ENCODE measurements at regions not wholly inside any gene's neighbourhood (a gene's known extent, or its start where the extent isn't known, plus 50 kb on each side); places are given as distances from the start of the nearest gene placed in this dataset.
"Not testable (repeated sequence)": the region's sequence is repeated elsewhere in the genome, so short reads cannot be mapped to it uniquely, and the experiment has no call there.

DNA sequence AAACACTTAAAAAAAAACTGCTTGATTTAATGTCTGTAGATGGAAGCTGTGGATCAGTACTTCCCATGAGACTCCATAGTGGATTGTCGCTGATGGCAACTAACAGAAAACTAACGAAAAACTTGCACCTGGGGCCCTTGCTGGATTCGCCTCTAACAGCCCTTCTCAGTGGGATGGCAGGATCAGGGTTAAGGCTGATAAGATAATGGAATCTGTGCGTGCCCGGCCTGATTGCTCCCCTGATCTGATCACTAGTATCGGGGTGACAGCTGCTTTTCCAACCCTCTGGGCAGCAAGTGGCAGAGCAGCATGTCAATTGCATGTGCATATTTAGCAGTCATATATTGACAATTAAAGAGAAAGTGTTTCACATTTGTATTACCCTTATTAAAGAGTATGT, 185.8 kb upstream of the ELAVL2 start:
- Histone ChIP-seq H4K20me1 (ENCODE audit: insufficient read depth, poor library complexity, severe bottlenecking) (no peaks in the 10 kb centered on the region), H3K9me3 (ENCODE audit: low read depth) (no peaks in the 10 kb centered on the region), H3K79me2 (no peaks in the 10 kb centered on the region), H3K4me3 (no peak overlapping the region), H3K4me1 (ENCODE audit: insufficient read depth) (no peaks in the 10 kb centered on the region), H3K27me3 (no peaks in the 10 kb centered on the region), H3K27ac (no peak overlapping the region), H2AFZ (no peak overlapping the region), H3K4me2 (no peak overlapping the region), H3K9me2 (replicated peaks; ENCODE audit: insufficient read depth) (no peaks in the 10 kb centered on the region), H3K36me3 (replicated peaks; ENCODE audit: insufficient read depth, low read depth) (no peaks in the 10 kb centered on the region)
- 76% methylated on average over 6 of the region's 6 CpGs for WGBS (ENCODE audit: low lambda C conversion rate, missing lambda C conversion rate)
- DNase-seq (ENCODE audit: low spot score) = no peak
- TF ChIP-seq, protein P1, sequence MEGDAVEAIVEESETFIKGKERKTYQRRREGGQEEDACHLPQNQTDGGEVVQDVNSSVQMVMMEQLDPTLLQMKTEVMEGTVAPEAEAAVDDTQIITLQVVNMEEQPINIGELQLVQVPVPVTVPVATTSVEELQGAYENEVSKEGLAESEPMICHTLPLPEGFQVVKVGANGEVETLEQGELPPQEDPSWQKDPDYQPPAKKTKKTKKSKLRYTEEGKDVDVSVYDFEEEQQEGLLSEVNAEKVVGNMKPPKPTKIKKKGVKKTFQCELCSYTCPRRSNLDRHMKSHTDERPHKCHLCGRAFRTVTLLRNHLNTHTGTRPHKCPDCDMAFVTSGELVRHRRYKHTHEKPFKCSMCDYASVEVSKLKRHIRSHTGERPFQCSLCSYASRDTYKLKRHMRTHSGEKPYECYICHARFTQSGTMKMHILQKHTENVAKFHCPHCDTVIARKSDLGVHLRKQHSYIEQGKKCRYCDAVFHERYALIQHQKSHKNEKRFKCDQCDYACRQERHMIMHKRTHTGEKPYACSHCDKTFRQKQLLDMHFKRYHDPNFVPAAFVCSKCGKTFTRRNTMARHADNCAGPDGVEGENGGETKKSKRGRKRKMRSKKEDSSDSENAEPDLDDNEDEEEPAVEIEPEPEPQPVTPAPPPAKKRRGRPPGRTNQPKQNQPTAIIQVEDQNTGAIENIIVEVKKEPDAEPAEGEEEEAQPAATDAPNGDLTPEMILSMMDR (IDR thresholded peaks at IDR 0.05; ENCODE audit: poor library complexity) = no peak
- TF ChIP-seq EZH2phosphoT487 (IDR thresholded peaks at IDR 0.05; ENCODE audit: low read depth, severe bottlenecking, unreplicated experiment) (no peak), EZH2 (IDR thresholded peaks at IDR 0.05; ENCODE audit: borderline replicate concordance) (no peak)

DNA sequence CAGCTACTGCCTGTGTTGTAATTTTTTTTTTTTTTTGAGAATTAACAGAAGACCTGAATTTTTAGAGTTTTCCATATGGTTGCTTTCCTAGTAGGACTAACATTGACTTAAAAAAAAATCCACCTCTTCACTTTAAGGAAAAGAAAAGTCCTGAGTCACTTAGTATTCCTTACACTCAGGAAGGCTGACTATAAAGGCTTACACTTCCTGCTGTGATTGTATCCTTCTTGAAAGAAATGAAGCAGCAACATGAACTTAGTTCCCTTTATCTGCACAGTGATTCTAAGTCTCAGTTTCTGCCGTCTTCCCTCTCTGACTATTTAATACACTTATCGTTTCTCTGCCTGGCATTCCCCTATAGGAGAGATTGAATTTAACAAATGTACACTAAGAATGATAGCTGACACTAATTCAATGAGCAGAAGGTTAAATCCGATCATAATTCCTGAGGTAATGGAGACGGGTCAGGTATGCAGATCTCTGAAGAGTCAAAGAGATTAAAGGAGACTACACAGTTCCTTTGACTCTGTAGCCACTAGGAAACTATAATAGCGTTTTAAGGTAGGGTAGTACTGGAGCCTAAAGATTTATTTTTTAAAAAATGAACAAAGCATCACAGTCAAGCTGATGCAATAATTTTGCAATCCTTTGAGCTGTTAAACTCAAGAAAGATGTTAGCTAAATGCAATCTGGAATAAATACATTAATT, 185.1 kb upstream of the ELAVL2 start:
- Histone ChIP-seq H3K36me3 (replicated peaks; ENCODE audit: insufficient read depth, low read depth) (no peaks in the 10 kb centered on the region), H3K4me2 (no peak overlapping the region), H3K27me3 (no peaks in the 10 kb centered on the region), H2AFZ (no peak overlapping the region), H4K20me1 (ENCODE audit: insufficient read depth, poor library complexity, severe bottlenecking) (no peaks in the 10 kb centered on the region), H3K4me3 (no peak overlapping the region), H3K79me2 (no peaks in the 10 kb centered on the region), H3K4me1 (ENCODE audit: insufficient read depth) (no peaks in the 10 kb centered on the region), H3K9me2 (replicated peaks; ENCODE audit: insufficient read depth) (no peaks in the 10 kb centered on the region), H3K9me3 (ENCODE audit: low read depth) (no peaks in the 10 kb centered on the region), H3K27ac (no peak overlapping the region)
- 69% methylated on average over 5 of the region's 5 CpGs for WGBS (ENCODE audit: low lambda C conversion rate, missing lambda C conversion rate)
- DNase-seq (ENCODE audit: low spot score) = no peak
- TF ChIP-seq EZH2phosphoT487 (IDR thresholded peaks at IDR 0.05; ENCODE audit: low read depth, severe bottlenecking, unreplicated experiment) = no peak

DNA sequence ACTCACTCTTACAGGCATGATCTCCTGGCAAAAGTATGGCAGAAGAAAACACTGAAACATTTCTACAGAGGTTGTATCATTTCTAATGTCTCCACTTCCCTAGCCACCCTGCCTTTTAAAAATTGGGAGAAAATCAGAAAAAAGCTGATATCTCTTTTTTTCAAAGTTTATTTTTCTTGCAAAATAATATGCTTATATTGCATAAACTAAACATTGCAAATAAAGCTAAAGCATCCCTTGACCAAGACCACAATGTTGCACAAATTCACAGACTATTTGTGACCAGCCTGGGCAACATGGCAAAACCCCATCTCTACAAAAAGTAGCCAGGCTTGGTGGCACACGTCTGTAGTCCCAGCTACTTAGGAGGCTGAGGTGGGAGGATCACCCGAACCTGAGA, 183.3 kb upstream of the ELAVL2 start:
- H3K36me3 ChIP-seq (replicated peaks; ENCODE audit: insufficient read depth, low read depth) = no peaks in the 10 kb centered on the region
- H3K4me1 ChIP-seq (ENCODE audit: insufficient read depth) = no peaks in the 10 kb centered on the region
- WGBS (ENCODE audit: low lambda C conversion rate, missing lambda C conversion rate) = 85% methylated on average over 2 of the region's 2 CpGs

DNA sequence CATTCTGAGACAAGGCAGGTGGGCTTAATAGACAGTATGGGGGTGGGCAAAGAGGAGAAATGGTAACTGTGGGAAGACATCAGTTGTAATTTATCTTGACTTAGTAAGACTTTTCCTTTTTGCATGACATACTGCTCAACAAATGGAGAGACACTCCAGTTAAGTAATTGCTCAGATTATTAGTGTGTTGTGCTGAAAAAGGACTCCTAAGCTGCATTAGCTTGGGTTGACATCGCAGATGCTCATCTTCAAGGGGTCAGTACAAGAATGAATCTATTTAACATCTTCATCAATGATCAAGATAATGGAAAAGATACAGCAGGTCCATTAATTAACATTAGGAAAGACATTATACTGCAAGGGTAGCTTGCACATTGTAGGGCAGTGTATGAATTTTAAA, 181.1 kb upstream of the ELAVL2 start:
- no peak overlapping the region for H3K4me2 ChIP-seq
- TF ChIP-seq EZH2 (IDR thresholded peaks at IDR 0.05; ENCODE audit: borderline replicate concordance) = no peak
- TF ChIP-seq, protein P1 (IDR thresholded peaks at IDR 0.05; ENCODE audit: poor library complexity) = no peak
- no peak for TF ChIP-seq EZH2phosphoT487 (IDR thresholded peaks at IDR 0.05; ENCODE audit: low read depth, severe bottlenecking, unreplicated experiment)
- H3K79me2 ChIP-seq = no peaks in the 10 kb centered on the region
- 94% methylated on average over 1 of the region's 1 CpG for WGBS (ENCODE audit: low lambda C conversion rate, missing lambda C conversion rate)
- no peaks in the 10 kb centered on the region for H3K9me3 ChIP-seq (ENCODE audit: low read depth)
- no peak overlapping the region for H3K4me3 ChIP-seq
- H3K36me3 ChIP-seq (replicated peaks; ENCODE audit: insufficient read depth, low read depth) = no peaks in the 10 kb centered on the region
- no peaks in the 10 kb centered on the region for H4K20me1 ChIP-seq (ENCODE audit: insufficient read depth, poor library complexity, severe bottlenecking)
- DNase-seq (ENCODE audit: low spot score) = no peak
- H3K9me2 ChIP-seq (replicated peaks; ENCODE audit: insufficient read depth) = no peaks in the 10 kb centered on the region
- H3K27me3 ChIP-seq = no peaks in the 10 kb centered on the region
- H2AFZ ChIP-seq = no peak overlapping the region
- no peaks in the 10 kb centered on the region for H3K4me1 ChIP-seq (ENCODE audit: insufficient read depth)
- no peak overlapping the region for H3K27ac ChIP-seq

More for the DNA sequence above, 183.3 kb upstream of the ELAVL2 start:
- Histone ChIP-seq H3K79me2 (no peaks in the 10 kb centered on the region), H3K27me3 (no peaks in the 10 kb centered on the region), H3K9me3 (ENCODE audit: low read depth) (no peaks in the 10 kb centered on the region), H3K4me3 (no peak overlapping the region), H4K20me1 (ENCODE audit: insufficient read depth, poor library complexity, severe bottlenecking) (no peaks in the 10 kb centered on the region), H3K9me2 (replicated peaks; ENCODE audit: insufficient read depth) (no peaks in the 10 kb centered on the region), H3K4me2 (no peak overlapping the region), H2AFZ (no peak overlapping the region), H3K27ac (no peak overlapping the region)
- no peak for DNase-seq (ENCODE audit: low spot score)
- TF ChIP-seq, protein P1 (IDR thresholded peaks at IDR 0.05; ENCODE audit: poor library complexity) = no peak
- TF ChIP-seq EZH2 (IDR thresholded peaks at IDR 0.05; ENCODE audit: borderline replicate concordance) = no peak
- TF ChIP-seq EZH2phosphoT487 (IDR thresholded peaks at IDR 0.05; ENCODE audit: low read depth, severe bottlenecking, unreplicated experiment) = no peak

DNA sequence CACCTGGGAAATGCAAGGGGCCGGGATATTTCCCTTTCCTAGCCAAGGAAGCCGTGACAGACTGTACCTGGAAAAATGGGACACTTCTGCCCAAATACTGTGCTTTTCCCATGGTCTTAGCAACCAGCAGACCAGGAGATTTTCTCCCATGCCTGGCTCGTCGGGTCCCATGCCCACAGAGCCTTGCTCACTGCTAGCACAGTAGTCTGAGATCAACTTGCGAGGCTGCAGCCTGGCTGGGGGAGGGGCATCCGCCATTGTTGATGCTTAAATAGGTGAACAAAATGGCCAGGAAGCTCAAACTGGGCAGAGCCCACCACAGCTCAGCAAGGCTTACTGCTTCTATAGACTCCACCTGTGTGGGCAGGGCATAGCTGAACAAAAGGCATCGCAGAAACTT, 165.8 kb upstream of the ELAVL2 start:
- H3K79me2 ChIP-seq; H4K20me1 ChIP-seq (ENCODE audit: insufficient read depth, poor library complexity, severe bottlenecking); H3K4me3 ChIP-seq; H3K36me3 ChIP-seq (replicated peaks; ENCODE audit: insufficient read depth, low read depth); H3K27ac ChIP-seq; H3K9me3 ChIP-seq (ENCODE audit: low read depth); DNase-seq (ENCODE audit: low spot score); H2AFZ ChIP-seq; H3K9me2 ChIP-seq (replicated peaks; ENCODE audit: insufficient read depth); H3K4me2 ChIP-seq; H3K27me3 ChIP-seq; H3K4me1 ChIP-seq (ENCODE audit: insufficient read depth): not testable (repeated sequence)
- 88% methylated on average over 7 of the region's 7 CpGs for WGBS (ENCODE audit: low lambda C conversion rate, missing lambda C conversion rate)
